GM18502 (cell line): ENCODE measurements at regions not wholly inside any gene's neighbourhood (a gene's known extent, or its start where the extent isn't known, plus 50 kb on each side); places are given as distances from the start of the nearest gene placed in this dataset.
"Not testable (repeated sequence)": the region's sequence is repeated elsewhere in the genome, so short reads cannot be mapped to it uniquely, and the experiment has no call there.

ENCODE experiments used
- ATAC-seq: cut with Tn5 transposase; IDR thresholded peaks from one replicate; pipeline ENCODE4 v1.9.1; 2021; ENCODE audit warnings: mild to moderate bottlenecking; ENCODE audit not compliant: unreplicated experiment, poor library complexity

DNA sequence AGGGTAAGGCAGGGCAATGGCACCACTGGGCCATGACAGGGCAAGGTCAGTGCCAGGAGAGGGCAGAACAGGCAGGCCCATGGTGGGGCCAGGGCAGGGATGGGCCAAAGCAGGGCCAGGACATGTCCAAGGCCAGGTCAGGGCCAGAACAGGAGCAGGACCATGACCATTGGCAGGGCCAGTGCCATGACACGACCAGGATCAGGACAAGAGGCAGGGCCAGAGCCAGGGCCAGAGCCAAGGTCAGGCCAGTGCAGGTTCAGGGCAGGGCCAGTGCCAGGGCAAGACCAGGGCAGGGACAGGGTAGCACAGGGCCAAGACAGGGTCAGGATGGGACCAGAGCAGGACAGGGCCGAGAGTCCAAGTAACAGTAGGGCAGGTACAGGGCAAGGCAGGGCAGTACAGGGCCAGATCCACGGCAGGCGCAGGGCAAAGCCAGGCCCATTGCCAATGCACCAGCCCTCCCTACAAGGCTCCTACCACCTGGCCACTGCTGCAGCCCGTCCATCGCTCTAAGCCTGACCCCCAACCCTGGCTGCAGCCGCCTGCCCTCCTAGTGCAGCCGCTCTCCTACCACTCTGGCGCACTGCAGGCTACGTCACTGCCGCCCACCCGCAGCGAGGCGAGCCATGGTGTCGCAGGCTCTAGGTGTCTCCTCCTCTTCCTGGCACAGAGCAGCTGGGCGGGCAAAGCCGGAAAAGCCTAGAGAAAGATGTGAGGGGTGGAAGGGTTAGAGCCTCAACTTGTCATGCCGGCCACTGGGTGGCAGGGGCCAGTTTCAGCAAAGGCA is 2876.3 kb downstream of the RPIA start:
- not testable (repeated sequence) for ATAC-seq

DNA sequence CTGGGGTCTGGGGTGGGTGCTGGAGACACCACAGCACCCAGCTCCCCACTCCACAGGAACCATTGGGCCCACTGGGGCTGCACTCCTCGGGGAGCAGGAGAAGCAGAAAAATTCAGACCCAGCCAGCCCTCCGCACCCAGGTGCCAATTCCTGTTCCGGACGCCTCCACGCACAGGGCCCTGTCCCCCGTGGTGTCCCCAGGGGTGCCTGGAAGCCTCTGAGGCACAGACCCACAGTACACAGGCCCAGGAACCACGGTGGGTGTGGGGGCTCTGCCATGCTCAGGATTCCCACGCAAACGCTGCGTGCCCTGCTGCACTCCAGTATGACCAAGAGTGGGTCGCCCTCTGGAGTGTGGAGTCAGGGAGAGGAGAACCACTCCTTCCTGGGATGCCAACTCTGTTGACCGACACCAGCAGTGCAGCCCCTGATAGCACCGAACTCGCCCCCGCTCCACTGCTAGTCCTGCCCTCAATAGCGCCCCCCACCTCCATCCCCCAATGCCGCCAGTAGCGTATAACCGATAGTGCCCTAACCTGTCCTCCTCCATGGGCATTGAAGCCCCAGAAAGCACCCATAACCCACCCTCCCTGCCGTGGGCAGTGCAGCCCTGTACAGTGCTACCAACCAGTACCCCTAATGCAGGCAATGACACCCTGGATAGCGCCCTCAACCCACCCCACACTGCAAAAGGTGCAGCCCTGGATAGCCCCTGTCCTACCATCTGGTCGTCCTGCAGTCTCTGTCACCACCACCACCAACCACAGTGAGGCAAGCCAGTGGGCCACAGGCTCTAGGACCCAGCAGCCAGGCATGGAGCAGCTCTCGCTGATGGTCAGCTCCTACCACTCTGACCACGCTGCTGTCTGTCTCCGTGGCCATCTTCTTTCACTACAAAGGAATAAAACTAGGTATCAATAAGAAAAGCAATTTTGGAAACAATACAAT is 2877.2 kb downstream of the RPIA start:
- ATAC-seq: not testable (repeated sequence)

DNA sequence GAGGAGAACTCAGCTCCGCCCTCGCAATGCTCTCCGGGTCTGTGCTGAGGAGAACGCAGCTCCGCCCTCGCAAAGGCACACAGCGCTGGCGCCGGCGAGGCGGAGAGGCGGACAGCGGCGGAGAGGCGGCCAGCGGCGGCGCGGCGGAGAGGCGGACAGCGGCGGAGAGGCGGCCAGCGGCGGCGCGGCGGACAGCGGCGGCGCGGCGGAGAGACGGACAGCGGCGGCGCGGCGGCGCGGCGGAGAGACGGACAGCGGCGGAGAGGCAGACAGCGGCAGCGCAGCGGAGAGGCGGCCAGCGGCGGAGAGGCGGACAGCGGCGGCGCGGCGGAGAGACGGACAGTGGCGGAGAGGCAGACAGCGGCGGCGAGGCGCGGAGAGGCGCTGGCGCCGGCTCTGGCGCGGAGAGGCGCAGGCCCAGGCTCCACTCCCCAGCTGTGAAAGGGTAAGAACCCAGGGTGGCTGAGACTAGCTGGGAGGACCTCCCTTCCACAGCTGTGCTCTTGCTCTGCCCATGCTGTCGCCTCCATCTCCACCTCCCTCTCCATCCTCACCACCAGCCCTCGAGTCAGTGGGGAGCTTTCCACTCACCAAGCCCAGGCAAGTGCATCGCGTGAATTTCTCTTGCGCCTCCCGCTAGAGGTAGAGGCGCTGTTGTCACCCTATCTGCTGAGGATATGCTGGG is 2879.9 kb downstream of the RPIA start:
- not testable (repeated sequence) for ATAC-seq

GRCh38 chr2:91573018-91573417 is 2881.5 kb downstream of the RPIA start:
- ATAC-seq: not testable (repeated sequence)

- not testable (repeated sequence) for ATAC-seq
These were observed 2882.3 kb downstream of the RPIA start for GRCh38 chr2:91573755-91574154.

GRCh38 chr2:91574255-91574654 is 2882.8 kb downstream of the RPIA start:
- not testable (repeated sequence) for ATAC-seq

DNA sequence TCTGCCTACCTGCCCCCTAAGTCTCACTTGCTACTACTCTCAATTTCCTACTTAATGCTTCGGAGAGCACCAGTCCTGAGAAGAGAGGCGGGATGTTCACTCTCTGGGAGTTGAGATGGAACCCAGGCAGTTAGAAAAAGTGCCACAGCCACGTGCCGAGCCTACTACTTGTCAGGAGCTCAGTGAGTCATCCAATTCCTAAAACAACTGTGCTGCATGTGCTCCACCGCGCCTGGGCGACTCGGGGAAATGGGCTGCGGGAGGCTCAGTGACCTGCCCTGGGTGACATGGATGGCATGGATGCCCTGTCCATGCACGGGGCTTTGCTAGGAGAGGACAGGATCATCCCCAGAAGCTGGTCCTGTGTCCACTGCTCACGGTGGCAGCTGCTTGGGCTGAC is 2884.2 kb downstream of the RPIA start:
- ATAC-seq: not testable (repeated sequence)

- ATAC-seq: not testable (repeated sequence)
These were observed 2885.9 kb downstream of the RPIA start for GRCh38 chr2:91577406-91577805.

DNA sequence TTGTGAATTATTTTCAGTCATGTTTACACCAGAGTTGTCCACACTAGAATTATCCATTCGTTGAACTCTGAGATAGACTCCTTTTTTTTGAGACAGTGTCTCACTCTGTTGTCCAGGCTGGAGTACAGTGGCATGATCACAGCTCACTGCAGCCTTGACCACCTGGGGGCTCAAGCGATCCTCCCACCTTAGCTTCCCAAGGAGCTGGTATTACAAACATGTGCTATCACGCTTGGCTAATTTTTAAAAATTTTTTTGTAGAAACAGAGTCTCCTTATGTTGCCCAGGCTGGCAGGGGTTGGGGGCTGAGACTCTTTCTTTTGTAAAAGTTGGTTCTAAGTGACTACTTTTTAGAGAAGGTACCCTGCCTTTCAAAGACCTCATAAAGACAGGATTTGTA is 2887.2 kb downstream of the RPIA start:
- not testable (repeated sequence) for ATAC-seq

DNA sequence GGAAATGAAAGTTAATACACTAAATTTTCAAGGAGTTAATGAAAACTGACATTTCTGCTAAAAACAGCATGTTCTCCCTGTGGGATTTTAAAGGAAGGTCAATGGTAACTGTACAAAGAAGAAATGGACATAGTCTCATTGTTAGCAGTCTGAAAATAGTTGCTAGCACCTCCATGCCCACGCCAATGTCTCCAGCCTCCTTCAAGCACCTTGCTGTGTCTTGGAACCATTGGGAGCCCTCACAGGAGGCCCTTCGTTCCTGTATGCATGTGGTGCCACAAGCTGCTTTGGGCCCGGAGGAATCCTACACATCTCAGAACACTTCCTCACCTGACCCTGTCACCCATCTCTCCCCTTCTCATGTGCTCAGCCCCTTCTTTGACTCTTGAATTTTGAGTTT is 2888.1 kb downstream of the RPIA start:
- not testable (repeated sequence) for ATAC-seq

DNA sequence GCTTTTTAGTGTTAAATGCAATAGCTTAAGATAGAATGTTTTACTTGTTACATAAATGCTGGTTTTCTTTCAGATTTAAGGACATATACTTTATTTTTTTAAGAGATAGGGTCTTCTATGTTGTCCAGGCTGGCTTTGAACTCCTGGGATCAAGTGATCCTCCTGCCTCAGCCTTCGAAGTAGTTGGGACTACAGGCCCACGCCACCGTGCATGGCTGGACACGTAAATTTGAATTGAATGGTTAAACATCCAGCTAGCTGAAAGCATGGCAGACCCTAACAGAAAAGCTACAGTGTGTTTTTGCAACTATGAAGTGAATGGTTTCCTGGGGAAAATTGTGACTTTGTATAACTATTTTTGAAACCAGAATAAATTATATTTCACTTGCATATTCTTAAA is 2888.6 kb downstream of the RPIA start:
- not testable (repeated sequence) for ATAC-seq

GRCh38 chr2:91587098-91587497 is 2895.6 kb downstream of the RPIA start:
- not testable (repeated sequence) for ATAC-seq

GRCh38 chr2:91587908-91588535 is 2896.5 kb downstream of the RPIA start:
- not testable (repeated sequence) for ATAC-seq

DNA sequence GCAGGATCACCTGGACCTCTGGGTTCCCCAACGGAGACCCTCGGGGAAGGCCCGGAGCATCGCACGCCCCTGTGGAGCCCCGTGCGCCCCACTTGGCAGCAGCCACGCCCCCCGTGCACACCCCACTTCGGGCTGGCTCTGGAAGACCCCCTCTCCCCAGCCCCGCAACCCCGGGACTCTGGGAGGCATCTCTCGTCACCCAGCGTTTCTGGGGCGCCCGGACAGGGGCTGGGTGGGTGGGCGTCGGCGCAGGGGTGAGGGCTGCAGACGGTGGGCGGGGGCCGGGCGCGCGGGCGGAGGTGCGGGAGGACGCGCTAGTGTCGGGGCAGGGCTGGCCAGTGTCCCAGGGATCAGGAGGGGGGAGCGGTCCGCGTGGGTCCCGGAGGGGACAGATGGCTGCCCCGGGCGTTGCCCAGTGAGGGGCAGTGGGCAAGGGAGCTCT is 2897.3 kb downstream of the RPIA start:
- ATAC-seq: not testable (repeated sequence)

GRCh38 chr2:91589454-91590328 is 2898.2 kb downstream of the RPIA start:
- ATAC-seq: not testable (repeated sequence)

DNA sequence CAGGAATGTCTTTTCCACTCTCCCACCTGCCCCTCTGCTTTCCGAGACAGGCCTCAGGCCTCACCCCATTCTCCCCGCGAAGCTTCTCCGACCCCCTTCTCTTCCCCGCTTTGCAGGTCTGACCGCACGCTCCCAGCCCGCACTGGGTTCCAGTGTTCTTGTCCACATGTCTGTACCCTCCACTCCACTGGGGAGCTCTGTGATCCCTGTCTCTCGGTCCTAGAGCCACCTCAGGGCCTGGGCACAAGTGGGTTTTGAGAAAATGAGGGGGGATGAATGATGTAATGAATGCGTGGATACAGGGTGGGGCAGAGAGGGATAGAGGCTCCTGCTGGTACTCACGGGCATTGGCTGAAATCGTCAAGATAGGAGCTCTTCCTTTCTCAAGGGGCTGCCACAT is 2898.9 kb downstream of the RPIA start:
- not testable (repeated sequence) for ATAC-seq

DNA sequence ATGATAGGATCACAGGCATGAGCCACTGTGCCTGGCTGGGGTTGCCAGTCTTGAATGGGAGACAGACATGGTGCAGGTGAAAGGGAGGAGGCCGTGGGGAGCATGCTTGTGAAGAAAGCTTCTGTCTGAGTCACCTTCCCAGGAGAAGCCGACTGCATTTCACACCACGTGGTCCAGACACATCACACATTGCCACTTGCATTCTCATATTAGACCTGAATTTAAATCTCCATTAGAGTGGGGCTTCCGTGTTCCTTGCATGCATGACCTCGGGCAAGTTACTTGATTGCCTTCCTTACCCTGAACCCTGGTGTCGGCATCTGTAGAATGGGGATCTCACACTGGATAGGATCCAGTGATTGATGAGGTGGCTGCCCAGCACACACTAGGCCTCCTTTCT is 2899.6 kb downstream of the RPIA start:
- ATAC-seq: not testable (repeated sequence)

GRCh38 chr2:91597436-91597835 is 2906.0 kb downstream of the RPIA start:
- not testable (repeated sequence) for ATAC-seq

- ATAC-seq: not testable (repeated sequence)
These were observed 2907.0 kb downstream of the RPIA start for GRCh38 chr2:91598519-91598918.
